ENCODE measurements at regions not wholly inside any gene's neighbourhood (a gene's known extent, or its start where the extent isn't known, plus 50 kb on each side); places are given as distances from the start of the nearest gene placed in this dataset.

DNA sequence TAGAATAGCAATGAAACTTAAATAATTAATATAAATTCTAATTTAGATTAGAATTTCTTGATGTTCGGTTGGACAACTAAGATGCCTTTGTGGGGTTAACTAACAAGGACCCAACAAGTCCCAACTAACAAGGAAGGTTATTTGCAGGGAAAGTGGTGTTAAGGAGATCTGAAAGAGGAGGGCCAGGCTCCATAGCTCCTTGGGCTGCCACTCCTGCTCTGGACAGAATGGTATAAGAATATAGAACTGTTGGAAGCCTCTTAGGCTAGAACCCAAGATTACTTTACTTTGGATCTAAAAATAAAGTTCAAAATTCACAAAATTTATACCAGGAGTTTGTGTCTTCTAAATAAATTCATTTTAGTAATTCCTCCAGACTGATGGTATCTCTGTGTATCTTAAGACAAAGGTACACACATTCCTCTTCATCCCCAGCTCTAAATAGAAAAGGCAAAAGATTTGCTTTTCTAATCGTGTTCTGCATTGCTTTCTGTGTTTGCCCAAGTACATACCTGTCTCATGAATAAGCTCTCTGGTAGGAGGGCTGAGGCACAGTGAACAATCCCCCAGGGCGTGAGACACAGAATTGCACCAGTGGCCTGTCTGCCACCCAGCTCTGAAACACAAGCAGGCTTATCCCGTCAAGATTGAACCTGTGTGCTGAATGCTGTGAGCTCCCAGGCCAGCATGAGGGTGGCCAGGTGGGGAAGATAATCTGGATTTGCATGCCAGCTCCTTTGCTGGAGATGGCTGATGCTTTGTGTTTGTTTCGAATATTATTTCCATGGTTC, 176.0 kb downstream of the ACKR3 start:
- DNase-seq (ENCODE audit: low spot score) = no peak
- TF ChIP-seq, protein P1, sequence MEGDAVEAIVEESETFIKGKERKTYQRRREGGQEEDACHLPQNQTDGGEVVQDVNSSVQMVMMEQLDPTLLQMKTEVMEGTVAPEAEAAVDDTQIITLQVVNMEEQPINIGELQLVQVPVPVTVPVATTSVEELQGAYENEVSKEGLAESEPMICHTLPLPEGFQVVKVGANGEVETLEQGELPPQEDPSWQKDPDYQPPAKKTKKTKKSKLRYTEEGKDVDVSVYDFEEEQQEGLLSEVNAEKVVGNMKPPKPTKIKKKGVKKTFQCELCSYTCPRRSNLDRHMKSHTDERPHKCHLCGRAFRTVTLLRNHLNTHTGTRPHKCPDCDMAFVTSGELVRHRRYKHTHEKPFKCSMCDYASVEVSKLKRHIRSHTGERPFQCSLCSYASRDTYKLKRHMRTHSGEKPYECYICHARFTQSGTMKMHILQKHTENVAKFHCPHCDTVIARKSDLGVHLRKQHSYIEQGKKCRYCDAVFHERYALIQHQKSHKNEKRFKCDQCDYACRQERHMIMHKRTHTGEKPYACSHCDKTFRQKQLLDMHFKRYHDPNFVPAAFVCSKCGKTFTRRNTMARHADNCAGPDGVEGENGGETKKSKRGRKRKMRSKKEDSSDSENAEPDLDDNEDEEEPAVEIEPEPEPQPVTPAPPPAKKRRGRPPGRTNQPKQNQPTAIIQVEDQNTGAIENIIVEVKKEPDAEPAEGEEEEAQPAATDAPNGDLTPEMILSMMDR (IDR thresholded peaks at IDR 0.05; ENCODE audit: borderline replicate concordance, control extremely low read depth, extremely low read depth, insufficient read depth, missing control alignments) = no peak
- in situ Hi-C loops (cut with MboI; ENCODE audit: low sequenced_read_pairs, unreplicated experiment) = no loop called here

- in situ Hi-C loops (cut with MboI; ENCODE audit: low sequenced_read_pairs, unreplicated experiment) = no loop called here
- DNase-seq (ENCODE audit: low spot score) = no peak
Measured at GRCh38 chr2:236746833-236747232, 177.2 kb downstream of the ACKR3 start.

DNA sequence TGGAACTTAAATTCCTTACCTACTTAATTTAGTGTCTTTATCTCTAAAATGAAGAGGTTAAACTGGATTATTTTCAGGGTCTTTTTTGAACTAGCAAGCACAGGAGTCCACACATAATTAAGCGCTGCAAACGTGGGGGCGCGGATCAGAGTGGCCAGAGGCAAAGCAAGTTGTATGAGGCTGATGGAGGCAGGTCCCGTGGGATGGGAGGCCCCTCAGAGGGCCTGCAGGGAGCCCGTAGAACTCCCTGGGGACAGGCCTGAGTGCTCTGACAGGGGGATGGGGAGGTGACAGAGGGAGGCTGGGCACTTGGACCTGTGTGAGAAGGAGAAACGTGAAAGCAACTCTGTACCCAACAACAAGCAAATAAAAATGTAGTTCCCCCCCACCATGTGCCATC, 177.8 kb downstream of the ACKR3 start:
- in situ Hi-C loops (cut with MboI; ENCODE audit: low sequenced_read_pairs, unreplicated experiment) = no loop called here
- TF ChIP-seq, protein P1 (IDR thresholded peaks at IDR 0.05; ENCODE audit: borderline replicate concordance, control extremely low read depth, extremely low read depth, insufficient read depth, missing control alignments) = no peak
- no peak for DNase-seq (ENCODE audit: low spot score)

More at GRCh38 chr2:236746833-236747232, 177.2 kb downstream of the ACKR3 start:
- TF ChIP-seq, protein P1 (IDR thresholded peaks at IDR 0.05; ENCODE audit: borderline replicate concordance, control extremely low read depth, extremely low read depth, insufficient read depth, missing control alignments) = no peak

DNA sequence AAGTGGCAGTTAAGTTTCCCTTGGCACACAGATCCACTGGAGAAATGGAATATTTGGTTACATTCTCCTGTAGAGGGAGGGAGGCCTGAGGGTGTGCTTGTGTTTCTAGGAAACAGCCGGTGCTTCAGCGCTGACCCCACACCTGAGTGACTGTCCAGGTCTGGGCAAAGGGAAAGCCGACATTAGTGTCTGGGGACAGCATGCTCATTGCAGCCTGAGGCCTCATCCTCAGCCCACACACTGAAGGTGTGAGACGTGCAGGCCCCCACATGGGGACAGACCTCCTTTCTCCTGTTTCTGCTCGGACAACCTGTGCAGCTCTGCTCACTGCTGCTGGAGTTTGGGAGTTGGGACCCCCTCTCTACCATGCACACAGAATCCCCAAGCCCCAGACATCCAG, 178.3 kb downstream of the ACKR3 start:
- no peak for DNase-seq (ENCODE audit: low spot score)
- in situ Hi-C loops (cut with MboI; ENCODE audit: low sequenced_read_pairs, unreplicated experiment) = no loop called here
- TF ChIP-seq, protein P1 (IDR thresholded peaks at IDR 0.05; ENCODE audit: borderline replicate concordance, control extremely low read depth, extremely low read depth, insufficient read depth, missing control alignments) = no peak

DNA sequence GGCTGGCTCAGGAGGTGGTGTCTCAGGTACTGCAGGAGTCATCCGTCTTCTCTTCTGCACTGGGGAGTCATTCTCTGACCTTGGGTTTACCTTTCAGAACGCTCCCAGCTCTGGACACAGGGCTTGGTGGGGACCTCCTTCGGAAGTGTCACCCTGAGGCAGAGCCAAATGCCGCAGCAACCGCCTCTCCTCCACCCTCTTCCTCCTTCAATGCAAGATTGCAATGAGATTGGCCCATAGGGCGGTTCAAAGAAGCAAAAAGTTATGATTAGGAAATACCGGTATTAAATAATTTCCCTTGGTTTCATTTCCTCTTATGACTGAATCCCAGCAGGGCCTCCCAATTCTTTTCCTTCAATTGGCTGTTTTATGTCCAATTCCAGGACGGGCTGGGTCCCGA, 178.8 kb downstream of the ACKR3 start:
- TF ChIP-seq, protein P1 (IDR thresholded peaks at IDR 0.05; ENCODE audit: borderline replicate concordance, control extremely low read depth, extremely low read depth, insufficient read depth, missing control alignments) = no peak

GRCh38 chr2:236748801-236749200, 179.2 kb downstream of the ACKR3 start:
- TF ChIP-seq, protein P1 (IDR thresholded peaks at IDR 0.05; ENCODE audit: borderline replicate concordance, control extremely low read depth, extremely low read depth, insufficient read depth, missing control alignments) = no peak
- in situ Hi-C loops (cut with MboI; ENCODE audit: low sequenced_read_pairs, unreplicated experiment) = no loop called here
- DNase-seq (ENCODE audit: low spot score) = no peak

More for the DNA sequence above, 178.8 kb downstream of the ACKR3 start:
- in situ Hi-C loops (cut with MboI; ENCODE audit: low sequenced_read_pairs, unreplicated experiment) = no loop called here
- DNase-seq (ENCODE audit: low spot score) = no peak

Measured in GM13976 (cell line).